ENCODE measurements at regions not wholly inside any gene's neighbourhood (a gene's known extent, or its start where the extent isn't known, plus 50 kb on each side); places are given as distances from the start of the nearest gene placed in this dataset.

- TF ChIP-seq CTCF (IDR thresholded peaks at IDR 0.05; ENCODE audit: poor library complexity, severe bottlenecking) (no peak), TAF1 (IDR thresholded peaks at IDR 0.05; ENCODE audit: low read depth) (no peak), SMC3 (conservative IDR thresholded peaks at IDR 0.05; ENCODE audit: poor library complexity) (no peak), EP300 (conservative IDR thresholded peaks at IDR 0.05; ENCODE audit: poor library complexity, severe bottlenecking) (no peak), POLR2AphosphoS5 (IDR thresholded peaks at IDR 0.05) (no peak), REST (IDR thresholded peaks at IDR 0.05; ENCODE audit: borderline replicate concordance) (no peak), EZH2 (IDR thresholded peaks at IDR 0.05; ENCODE audit: borderline replicate concordance, insufficient read depth, low read length, poor library complexity, severe bottlenecking) (no peak)
Measured at GRCh38 chr3:94587291-94587690, 524.4 kb downstream of the NSUN3 start.
